ENCODE measurements at regions not wholly inside any gene's neighbourhood (a gene's known extent, or its start where the extent isn't known, plus 50 kb on each side); places are given as distances from the start of the nearest gene placed in this dataset.
A peak's percentile ranks its signal among the peaks of the same experiment; 100 is the strongest.
"Not testable (repeated sequence)": the region's sequence is repeated elsewhere in the genome, so short reads cannot be mapped to it uniquely, and the experiment has no call there.

DNA sequence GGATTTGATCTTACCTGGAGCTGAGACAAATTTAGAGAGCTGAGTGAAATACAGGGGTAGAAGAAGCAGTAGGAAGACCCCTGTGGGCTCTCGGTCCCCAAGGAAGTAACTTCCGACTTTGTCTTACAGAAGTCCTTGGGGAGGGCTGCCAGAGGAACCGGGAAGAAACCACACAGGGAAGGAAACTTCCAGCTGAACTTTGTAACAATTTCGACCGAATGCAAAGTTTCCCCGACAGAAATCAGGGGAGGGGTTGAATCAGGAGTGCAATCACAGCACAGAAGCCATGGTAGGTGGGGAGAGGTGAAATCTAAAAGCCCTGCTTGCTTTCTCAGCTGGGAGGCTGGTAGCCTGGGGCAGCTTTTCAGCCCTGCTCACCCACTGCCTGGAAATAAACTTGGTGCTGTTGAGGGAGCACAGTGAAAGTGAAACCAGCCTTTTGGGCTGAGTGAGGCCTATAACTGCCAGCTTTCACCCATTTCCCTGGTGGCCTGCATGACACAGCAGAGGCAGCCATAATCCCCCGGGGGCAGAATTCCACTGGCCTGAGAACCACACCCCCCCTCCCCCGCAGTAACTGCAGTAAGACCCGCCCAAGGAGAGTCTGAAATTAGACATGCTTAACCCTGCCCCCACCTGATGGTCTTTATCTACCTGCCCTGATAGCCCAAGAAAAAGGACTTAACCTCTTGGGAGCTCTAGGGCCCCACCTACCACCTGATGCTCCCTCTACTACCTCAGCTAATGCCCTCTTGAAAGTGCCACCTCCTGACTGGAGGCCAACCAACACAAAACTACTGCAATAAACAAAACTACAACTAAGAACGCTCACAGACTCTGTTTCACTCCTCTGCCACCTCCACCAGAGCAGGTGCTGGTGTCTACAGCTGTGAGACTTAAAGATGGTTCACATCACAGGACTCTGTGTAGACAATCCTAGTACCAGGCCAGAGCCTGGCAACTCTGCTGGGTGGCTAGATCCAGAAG lies 248.2 kb downstream of the PARM1 start:
- no peak for DNase-seq

DNA sequence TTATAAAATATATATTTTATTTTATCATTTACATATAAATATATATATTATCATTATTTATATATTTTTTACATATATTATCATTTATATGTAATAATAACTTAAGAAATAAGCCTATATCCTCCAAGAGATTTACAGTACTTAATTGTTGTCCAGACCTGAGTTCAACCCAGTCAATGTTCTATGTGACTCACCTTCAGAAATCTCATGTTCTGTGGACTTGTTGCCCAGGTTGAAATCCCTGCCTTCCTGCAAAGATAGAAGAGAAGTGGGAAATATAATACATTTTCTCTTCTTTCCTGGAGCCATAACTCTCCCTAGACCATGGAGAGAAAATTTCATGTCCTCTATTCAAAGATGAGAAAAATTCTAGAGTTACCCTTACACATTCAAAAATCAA lies 247.3 kb downstream of the PARM1 start:
- DNase-seq, result no peak

DNA sequence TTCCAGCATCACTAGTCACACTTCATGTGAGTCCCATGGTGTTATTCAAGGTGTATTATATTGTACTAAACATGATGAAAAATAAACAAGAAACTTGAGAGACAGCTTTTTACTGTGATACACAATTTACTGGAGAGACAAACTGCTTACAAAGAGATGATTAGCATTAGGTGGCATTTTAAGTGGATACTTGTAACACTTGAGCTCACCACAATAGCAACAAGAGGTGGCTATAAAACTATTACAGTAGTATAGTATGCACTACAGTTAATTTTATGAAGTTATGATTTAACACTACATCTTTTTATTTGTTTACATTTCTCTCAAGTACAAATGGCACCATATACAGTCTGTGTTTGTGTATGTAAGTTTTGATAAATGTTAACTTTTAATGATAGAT lies 246.6 kb downstream of the PARM1 start:
- DNase-seq, result peak; percentile 40

DNA sequence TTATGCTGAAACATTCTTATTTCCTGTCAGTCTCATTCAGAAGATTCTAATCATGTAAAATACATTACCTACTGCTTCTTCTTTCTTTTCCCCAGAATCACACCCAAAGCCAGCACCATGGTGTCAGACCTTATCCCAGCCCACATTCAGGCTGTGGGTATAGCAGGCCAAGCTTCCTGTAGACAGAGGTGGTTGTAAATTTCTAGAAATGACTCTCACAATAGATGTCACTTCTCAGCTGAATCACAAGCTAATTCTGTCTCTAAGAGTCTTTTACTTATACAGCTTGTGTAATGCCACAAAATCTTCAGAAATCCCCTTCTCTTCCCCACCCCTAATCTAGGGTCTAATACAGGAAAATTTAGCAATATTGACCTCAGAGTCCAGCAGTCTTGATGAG lies 239.6 kb downstream of the PARM1 start:
- no peak for DNase-seq

DNA sequence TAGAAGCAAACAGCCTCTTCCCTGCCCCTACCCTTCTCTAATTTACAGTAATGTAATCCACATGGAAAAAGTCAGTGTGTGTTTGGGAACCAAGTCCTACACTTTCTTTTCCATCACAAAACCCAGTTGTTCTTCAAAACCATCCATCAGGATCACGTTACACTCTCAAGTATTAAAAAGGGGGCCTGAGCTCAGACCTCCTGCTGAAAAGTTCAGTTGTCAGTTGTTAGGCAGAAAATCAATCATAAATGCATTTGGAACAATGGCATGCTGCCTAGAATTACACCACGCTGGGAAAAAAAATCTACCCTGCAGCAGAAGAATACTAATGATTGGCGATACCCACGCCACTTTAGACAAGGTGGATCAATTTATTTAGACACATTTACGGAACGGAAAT lies 236.5 kb downstream of the PARM1 start:
- DNase-seq, result no peak

DNA sequence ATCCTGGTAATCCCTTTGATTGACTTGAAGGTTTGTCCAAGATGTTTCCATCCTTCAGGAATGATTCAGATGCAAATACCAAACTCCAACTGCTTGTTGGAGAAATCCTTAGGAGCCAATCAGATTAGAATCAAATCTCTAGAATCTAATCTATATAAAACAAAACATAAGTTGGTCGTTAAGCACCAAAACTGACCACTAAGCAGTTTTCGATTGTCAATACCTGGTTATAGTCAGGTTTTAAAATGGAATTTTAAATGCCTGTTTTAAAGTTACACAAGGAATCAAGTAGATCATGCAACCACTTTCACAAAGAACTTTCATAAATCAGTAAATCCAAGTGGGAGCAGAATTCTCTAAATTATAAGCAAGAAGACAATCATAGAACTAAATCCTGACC lies 236.1 kb downstream of the PARM1 start:
- no peak for DNase-seq

DNA sequence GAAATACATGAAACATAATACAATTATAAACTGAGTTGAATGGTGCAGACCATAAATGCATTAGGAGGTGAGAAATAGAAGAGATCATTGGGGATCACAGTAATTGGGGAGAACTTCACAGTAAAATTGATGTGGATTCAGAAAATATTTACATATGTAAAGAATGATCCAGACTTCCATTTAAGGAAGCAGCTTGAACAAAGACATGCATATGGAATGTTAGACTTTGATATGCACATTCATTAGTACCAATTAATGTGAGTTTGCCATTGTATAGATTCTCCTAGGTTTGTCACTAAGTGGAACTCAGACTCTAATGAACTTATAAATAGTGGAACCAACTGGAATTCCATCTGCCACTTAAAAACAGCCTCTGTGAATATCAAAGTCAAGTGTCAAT lies 235.6 kb downstream of the PARM1 start:
- DNase-seq, result no peak

DNA sequence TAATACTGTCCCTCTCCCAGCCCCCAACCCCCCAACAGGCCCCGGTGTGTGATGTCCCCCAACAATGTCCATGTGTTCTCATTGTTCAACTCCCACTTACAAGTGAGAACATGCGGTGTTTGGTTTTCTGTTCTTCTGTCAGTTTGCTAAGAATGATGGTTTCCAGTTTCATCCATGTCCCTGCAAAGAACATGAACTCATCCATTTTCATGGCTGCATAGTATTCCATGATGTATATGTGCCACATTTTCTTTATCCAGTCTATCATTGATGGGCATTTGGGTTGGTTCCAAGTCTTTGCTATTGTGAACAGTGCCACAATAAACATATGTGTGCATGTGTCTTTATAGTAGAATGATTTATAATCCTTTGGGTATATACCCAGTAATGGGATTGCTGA lies 232.2 kb downstream of the PARM1 start:
- not testable (repeated sequence) for DNase-seq

DNA sequence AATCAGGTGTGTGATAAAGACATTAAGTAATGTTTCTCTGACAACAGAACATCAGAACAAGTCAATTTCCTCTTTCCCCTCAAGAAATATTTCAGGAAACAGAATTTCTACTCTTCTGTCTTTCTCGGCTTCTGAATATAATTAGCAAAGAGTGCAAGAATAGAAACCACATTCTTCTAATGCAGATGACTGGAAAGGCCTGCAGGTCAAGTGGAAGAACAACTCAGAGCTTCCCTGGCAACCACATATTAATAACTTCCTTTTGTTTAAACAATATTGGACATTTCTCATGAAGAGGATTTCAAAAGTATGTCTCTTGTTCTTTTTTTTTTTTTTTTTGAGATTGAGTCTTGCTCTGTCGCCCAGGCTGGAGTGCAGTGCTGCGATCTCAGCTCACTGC lies 225.5 kb downstream of the PARM1 start:
- DNase-seq, result no peak

DNA sequence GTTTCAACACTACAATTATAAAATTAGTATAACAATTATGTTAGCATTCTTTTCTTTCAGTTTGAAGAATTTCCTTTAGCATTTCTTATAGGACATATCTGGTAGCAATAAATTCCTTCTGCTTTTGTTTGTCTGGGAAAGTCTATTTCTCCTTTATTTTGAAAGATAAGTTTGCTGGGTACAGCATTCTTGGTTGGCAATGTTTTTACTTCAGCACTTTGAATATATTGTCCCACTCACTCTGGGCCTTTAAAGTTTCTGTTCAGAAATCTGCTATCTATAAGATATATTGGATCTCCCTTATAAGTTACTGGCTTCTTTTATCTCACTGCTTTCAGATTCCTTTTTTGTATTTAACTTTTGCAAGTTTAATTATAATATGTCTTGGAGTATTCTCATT lies 222.1 kb downstream of the PARM1 start:
- DNase-seq, result no peak

DNA sequence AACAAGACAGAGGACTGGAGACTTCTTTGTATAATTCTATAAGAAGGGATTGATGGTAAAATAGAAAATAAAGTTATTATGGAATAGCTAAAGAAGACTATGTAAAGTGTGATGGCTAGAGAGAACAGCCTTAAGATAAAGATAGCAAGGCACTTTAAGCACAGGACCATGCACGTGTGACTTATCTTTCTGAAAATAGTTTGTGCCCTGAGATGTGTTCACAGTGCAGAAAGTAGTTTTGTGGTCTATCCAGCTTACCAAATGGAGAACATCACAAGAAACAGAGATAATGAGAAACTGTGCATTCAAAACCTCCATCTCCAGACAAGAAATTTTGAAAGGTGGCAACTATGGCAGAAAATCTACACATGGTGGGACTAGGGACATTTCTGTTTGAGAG lies 213.3 kb downstream of the PARM1 start:
- DNase-seq, result no peak

DNA sequence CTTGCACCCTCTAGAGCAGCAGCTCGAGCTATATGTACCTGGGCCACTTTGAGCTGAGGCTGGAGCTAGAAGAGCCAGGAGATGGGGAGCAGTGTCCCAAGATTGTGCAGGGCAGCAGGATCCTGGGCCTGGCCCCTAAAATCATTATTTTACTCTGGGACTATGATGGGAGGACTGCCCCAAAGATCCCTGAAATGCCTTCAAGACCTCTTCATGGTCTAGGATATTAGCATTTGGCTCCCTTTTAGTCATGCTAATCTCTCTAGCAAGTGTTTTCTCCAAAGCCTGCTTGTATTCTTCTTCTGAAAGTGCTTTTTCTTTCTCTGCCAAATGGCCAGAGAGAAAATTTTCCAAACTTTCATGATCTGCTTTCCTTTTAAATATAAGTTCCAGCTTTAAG lies 211.6 kb downstream of the PARM1 start:
- DNase-seq, result no peak

DNA sequence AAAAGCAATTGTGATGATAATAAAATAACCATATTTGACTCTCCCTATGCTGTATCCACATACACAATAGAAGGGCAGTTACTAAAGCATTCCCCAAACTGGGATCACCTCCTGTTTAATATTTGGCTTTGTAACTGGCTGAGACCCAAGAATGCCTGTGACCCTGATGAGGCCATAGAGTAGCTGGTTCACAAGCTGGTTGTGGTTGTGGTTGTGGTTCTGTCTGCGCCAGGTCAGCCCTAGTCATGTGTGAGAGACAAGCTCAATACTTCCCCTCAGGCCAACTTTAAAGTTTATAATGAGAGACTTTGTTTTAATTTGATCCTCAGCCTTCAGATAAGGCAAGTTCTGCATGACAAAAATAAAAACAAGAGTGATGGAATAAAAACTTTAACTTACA lies 209.9 kb downstream of the PARM1 start:
- DNase-seq, result no peak

DNA sequence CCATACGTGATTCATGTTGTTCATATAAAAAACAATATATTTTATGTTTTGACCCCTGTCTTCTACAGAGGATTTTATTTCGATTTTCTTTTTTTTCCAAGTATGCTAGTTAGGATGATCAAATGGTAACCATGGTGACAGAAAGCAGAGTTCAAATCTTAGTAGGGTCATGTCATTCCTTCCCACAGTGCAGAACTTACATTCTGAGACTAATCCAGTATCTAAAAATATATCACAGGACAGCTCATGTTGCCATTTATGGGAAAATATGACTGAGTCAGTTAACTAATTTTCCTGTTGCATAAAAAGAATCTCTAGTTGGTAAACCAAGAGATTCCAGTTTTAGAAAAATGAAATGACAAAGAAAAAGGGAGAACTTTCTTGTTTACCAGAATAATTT lies 209.5 kb downstream of the PARM1 start:
- no peak for DNase-seq

DNA sequence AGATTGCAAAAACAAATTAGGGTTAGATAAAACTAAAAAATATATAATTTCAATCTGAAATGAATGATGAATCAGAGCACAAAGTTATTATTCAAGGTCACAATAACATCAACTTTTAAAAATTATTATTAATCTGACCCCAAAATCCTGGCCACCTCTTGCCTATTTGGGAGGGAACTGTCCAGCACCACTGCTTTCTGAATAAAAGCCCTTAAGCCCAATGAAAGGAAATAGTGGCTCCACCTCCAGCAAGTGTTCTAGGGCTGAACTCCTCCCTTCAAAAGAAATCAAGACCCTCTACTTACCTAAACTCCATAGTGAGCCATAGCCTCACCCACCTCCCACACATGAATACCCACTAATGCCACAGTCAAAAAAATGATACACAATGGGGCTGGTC lies 208.2 kb downstream of the PARM1 start:
- no peak for DNase-seq

DNA sequence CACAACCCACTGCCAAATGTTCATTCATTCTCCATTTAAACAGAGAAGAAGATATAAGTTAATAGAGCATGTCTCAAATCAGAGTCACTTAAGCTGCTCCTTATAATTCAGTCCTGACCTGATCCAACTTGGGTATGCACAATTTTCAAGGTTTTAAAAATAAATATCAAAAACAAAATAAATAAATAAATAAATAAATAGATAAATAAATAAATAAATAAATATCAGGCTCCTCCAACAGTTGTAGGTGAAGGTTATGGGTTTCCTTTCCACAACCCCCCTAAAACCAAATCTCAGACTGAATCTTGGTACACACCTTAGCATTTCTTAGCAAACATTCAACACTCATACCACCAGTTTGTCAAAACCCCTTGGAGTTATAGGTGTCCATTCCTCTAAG lies 204.4 kb downstream of the PARM1 start:
- no peak for DNase-seq

DNA sequence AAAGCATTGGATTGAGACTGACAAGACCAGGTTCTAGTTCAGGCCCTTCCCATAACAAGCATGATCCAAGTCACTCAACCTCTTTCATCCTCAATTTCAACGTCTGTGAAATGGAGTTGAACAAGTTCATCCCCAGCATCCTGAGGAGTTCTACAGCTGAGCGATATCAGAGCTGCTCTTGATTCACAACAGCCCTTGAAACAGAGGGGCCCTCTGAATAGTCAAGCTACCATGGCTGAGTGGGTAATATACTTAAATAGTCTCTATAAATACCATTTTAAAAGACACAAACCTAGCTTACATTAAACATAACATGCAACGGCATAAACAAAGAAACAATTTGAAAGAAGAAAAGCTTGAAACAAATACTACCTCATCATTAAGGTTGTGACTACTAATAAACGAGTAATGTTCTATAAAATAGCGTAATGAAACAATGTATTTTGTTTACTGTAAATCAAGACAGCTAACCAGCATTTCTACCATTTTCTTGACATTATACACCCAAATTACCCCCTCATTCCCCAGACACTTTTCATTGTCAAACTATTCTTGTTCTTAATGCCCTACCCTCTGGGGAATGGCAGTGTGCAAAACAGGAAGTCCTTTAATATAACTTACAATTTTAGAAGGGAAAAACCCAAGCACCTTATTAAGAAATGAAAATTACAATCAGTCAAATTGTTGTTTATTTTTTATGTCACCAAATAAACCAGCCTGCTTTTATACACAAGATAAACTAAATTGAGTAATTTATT lies 202.3 kb downstream of the PARM1 start:
- DNase-seq, result no peak

DNA sequence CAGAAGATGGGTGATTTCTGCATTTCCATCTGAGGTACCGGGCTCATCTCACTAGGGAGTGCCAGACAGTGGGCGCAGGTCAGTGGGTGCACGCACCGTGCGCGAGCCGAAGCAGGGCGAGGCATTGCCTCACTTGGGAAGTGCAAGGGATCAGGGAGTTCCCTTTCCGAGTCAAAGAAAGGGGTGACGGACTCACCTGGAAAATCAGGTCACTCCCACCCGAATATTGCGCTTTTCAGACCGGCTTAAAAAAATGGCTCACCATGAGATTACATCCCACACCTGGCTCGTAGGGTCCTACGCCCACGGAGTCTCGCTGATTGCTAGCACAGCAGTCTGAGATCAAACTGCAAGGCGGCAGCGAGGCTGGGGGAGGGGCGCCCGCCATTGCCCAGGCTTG lies 194.0 kb downstream of the PARM1 start:
- DNase-seq, result not testable (repeated sequence)

DNA sequence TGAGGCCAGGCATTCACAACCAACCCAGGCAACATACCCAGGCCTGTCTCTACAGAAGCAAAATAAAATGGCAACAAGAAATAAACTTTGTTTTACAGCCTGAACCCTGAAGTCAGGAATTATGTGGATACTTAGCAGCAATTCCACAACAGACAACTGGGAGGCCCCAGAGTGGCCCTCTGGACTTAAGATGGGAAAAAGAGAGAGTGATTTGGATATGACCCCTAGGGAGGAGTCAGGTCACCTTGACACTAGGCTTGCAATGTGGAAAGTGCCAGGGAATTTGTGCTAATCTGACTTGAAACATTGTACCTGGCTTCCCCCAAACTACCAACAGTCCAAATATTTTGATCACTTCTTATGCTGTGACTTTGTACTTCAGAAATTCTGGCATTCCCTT lies 193.1 kb downstream of the PARM1 start:
- no peak for DNase-seq

DNA sequence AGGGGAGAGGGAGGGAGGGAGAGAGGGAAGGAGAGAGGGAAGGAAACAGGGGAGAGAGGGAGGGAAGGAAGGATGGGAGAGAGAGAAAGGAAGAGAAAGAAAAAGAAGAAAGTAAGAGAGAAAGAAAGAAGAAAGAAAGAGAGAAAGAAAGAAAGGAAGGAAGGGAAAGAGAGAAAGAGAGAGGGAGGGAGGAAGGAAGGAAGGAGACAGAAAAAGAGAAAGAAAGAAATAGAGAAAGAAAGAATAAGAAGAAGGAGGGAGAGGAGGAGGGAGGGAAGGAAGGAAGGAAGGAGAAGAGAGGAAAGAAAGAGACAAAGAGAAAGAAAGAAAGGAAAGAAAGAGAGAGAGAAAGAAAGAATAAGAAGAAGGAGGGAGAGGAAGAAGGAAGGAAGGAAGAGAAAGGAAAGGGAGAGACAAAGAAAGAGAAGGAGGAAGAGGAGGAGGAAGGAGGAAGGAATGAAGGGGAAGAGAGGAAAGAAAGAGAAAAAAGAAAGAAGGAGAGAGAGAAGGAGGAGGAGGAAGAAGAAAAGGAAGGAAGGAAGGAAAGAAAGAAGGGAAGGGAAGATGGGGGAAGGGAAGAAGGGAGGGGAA lies 189.6 kb downstream of the PARM1 start:
- no peak for DNase-seq

DNA sequence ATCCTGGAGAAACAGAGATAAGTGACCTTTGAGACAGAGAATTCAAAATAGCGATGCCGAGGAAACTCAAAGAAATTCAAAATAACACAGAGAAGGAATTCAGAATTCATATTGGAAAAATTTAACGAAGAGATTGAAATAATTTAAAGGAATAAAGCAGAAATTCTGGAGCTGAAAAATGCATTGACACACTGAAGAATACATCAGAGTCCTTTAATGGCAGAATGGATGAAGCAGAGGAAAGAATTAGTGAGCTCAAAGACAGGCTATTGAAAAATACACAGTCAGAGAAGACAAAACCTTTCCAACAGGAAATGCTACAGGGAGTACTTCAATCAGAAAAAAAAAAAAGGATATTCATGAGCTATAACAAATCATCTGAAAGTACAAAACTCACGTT lies 185.8 kb downstream of the PARM1 start:
- DNase-seq, result no peak

DNA sequence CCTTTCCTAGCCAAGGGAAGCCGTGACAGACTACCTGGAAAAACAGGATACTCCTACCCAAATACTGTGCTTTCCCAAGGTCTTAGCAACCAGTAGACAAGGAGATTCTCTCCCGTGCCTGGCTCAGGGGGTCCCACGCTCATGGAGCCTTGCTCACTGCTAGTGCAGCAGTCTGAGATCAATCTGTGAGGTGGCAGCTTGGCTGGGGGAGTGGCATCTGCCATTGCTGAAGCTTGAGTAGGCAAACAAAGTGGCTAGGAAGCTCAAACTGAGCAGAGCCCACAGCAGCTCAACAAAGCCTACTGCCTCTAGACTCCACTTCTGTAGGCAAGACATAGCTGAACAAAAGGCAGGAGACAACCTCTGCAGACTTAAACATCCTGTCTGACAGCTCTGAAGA lies 177.1 kb downstream of the PARM1 start:
- no peak for DNase-seq

DNA sequence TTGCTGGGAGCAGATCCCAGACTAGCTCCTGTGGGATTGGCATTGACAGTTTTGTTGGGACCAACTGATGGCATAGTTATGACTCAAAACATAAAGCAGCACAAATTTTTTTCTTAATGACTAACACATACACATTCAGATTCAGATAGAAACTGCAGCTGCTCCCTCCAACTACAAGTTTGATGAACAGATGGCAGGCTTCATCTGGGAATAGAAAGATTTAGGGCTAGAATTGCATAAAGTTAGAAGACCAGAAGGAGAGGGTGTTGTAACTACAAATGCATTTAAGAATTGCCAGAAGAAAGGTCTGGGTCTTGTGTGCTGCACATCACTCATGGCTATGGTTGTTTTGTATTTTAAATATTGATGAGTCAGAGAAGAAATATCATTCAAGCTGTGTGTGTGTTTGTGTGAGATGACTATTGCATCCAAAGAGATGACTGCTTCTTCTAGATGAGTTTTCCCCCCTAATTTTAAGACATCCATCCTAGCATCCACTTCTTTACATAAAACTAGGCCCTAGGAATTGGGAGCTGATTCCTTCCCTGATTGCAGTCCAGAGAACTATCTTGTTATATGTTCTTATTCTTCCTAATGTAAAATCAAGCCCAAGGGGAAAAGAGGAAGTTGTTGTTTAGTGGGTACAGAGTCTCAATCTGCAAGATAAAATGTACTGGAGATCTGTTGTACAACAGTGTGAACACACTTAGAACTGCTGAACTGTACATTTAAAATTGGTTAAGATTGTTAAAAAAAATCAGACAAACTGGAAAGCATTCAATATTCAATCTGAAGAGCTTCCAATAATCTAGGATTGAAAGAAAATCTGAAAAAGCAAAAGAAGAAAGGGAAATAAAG lies 175.1 kb downstream of the PARM1 start:
- no peak for DNase-seq
